K562 (cell line): ENCODE measurements at regions not wholly inside any gene's neighbourhood (a gene's known extent, or its start where the extent isn't known, plus 50 kb on each side); places are given as distances from the start of the nearest gene placed in this dataset.

Experiments
- ATAC-seq: fragments of 200-7000 bp; cut with Tn5 transposase; 3 replicates; pipeline ENCODE4 v1.9.1; 2020; ENCODE audit warnings: moderate library complexity
- BruUV-seq: library from RNA; stranded (reverse); fragments of 400-500 nt; replicated peaks from 2 replicates; lab custom pipeline; 2021; lab: Mats Ljungman, UMichigan
- CTCF ChIA-PET: fragments of 300-600 bp; formaldehyde crosslinking; extraction: SDS; loops from one replicate; lab custom pipeline; 2021; ENCODE audit warnings: low intra/inter-chr PET ratio; lab: Yijun Ruan, JAX
- POLR2A ChIA-PET: fragments of 300-600, 350-650 bp; sonication (Branson Sonifier 250); formaldehyde crosslinking; extraction: SDS; loops from one replicate; lab custom pipeline; 2021; ENCODE audit warnings: antibody characterized with exemption, inconsistent platforms; lab: Yijun Ruan, JAX
- DNase-seq, 4 experiments: peaks; one replicate each; pipeline versions ENCODE4 v3.0.0 to v3.0.0-alpha.2; 2011 to 2018; ENCODE audit warnings: low spot score in 3 of 4, mixed read lengths in 3 of 4; ENCODE audit errors: extremely low read depth in 1 of 4
- FAIRE-seq: peaks from 2 replicates; lab custom pipeline; 2011; peaks lifted over from hg19 to GRCh38; lab: Jason Lieb, UNC
- H2AFZ ChIP-seq: 2 replicates; pipeline ENCODE4 v1.6.0; 2011; ENCODE audit warnings: low read depth, low read length, control low read depth, inconsistent platforms
- H3K27ac ChIP-seq: fragments of 200-600 bp; 3 replicates; pipeline ENCODE4 v1.8.0; 2011; ENCODE audit warnings: low read depth, mild to moderate bottlenecking, control low read depth, inconsistent platforms, low read length, moderate library complexity, mixed read lengths; ENCODE audit errors: extremely low read depth
- H3K27me3 ChIP-seq, 2 experiments: fragments of 300-600 bp in 1 of 2; 2 replicates in 1 of 2; 3 replicates in 1 of 2; pipeline versions ENCODE4 v1.6.0 to v1.8.0; 2011; ENCODE audit warnings: inconsistent platforms in 2 of 2, low read length in 2 of 2, mild to moderate bottlenecking in 1 of 2, mixed read lengths in 1 of 2, moderate library complexity in 1 of 2; ENCODE audit not compliant: control insufficient read depth in 2 of 2, insufficient read depth in 2 of 2
- H3K36me3 ChIP-seq: fragments of 300-600 bp; 3 replicates; pipeline ENCODE4 v1.8.0; 2011; ENCODE audit warnings: mild to moderate bottlenecking, low read length, inconsistent platforms; ENCODE audit not compliant: control insufficient read depth, insufficient read depth
- H3K4me1 ChIP-seq, 2 experiments: fragments of 200-600 bp in 1 of 2; replicated peaks in 1 of 2; 2 replicates in 1 of 2; 3 replicates in 1 of 2; pipeline versions ENCODE4 v1.5.1 to v1.8.0; 2011; ENCODE audit warnings: inconsistent platforms in 2 of 2, low read length in 2 of 2, mild to moderate bottlenecking in 1 of 2, mixed read lengths in 1 of 2, moderate library complexity in 1 of 2; ENCODE audit not compliant: control insufficient read depth in 2 of 2, insufficient read depth in 2 of 2
- H3K4me2 ChIP-seq: 2 replicates; pipeline ENCODE4 v1.6.1; 2011; ENCODE audit warnings: low read length, control low read depth, inconsistent platforms, mixed read lengths; ENCODE audit not compliant: insufficient read depth
- H3K4me3 ChIP-seq: fragments of 200-600 bp; sonication (generic), shearing (Covaris generic); 2 replicates; pipeline ENCODE4 v1.5.1; 2016; ENCODE audit warnings: control low read depth, inconsistent platforms
- H3K79me2 ChIP-seq: fragments of 200-600 bp; 3 replicates; pipeline ENCODE4 v1.8.0; 2011; ENCODE audit warnings: low read length, inconsistent platforms; ENCODE audit not compliant: control insufficient read depth, insufficient read depth
- H3K9ac ChIP-seq, 2 experiments: 2 replicates each; pipeline versions ENCODE4 v1.6.0 to v1.6.1; 2011; ENCODE audit warnings: low read depth in 2 of 2, low read length in 2 of 2, control low read depth in 1 of 2, inconsistent platforms in 1 of 2, mild to moderate bottlenecking in 1 of 2, mixed read lengths in 1 of 2; ENCODE audit not compliant: insufficient read depth in 1 of 2
- H3K9me1 ChIP-seq: one replicate; pipeline ENCODE4 v1.6.0; 2011; ENCODE audit warnings: inconsistent platforms, mild to moderate bottlenecking, low read length, moderate library complexity; ENCODE audit not compliant: control insufficient read depth, insufficient read depth
- H3K9me3 ChIP-seq: replicated peaks from 2 replicates; pipeline ENCODE4 v1.5.1; 2011; ENCODE audit warnings: low read depth, low read length, inconsistent platforms; ENCODE audit not compliant: control insufficient read depth, insufficient read depth
- H4K20me1 ChIP-seq: replicated peaks from 2 replicates; pipeline ENCODE4 v1.6.1; 2011; ENCODE audit warnings: low read length, inconsistent platforms, mixed read lengths; ENCODE audit not compliant: control insufficient read depth, insufficient read depth
- CBFA2T2 ChIP-seq: fragments of 450-650 bp; conservative IDR thresholded peaks from 2 replicates; pipeline ENCODE4 v1.6.1; 2017; ENCODE audit warnings: mild to moderate bottlenecking
- CBX8 ChIP-seq: fragments of 200-600 bp; sonication (generic); IDR thresholded peaks from 2 replicates; pipeline ENCODE4 v1.6.1; 2012; ENCODE audit warnings: borderline replicate concordance, mixed run types, low read depth, mild to moderate bottlenecking, moderate library complexity, mixed read lengths, low read length, control low read depth, inconsistent platforms; ENCODE audit not compliant: poor library complexity, severe bottlenecking; ENCODE audit errors: extremely low read depth
- EHMT2 ChIP-seq: fragments of 450-650 bp; IDR thresholded peaks from 2 replicates; pipeline ENCODE4 v1.6.1; 2018; ENCODE audit warnings: antibody characterized with exemption
- MXI1 ChIP-seq: IDR thresholded peaks from 2 replicates; pipeline ENCODE4 v1.6.1; 2011; ENCODE audit warnings: low read depth, mild to moderate bottlenecking, improper control_type of control experiment, low read length
- NFIC ChIP-seq: fragments of 450-650 bp; IDR thresholded peaks from 2 replicates; pipeline ENCODE4 v1.6.1; 2017; ENCODE audit warnings: mild to moderate bottlenecking, inconsistent platforms
- OTX1 ChIP-seq: fragments of 450-650 bp; formaldehyde crosslinking; IDR thresholded peaks from 2 replicates; pipeline ENCODE4 v1.4.0; 2022; ENCODE audit warnings: mild to moderate bottlenecking
- RCOR1 ChIP-seq, 2 experiments: IDR thresholded peaks; 2 replicates each; pipeline ENCODE4 v1.6.1; 2012; ENCODE audit warnings: low read depth in 2 of 2, low read length in 2 of 2, borderline replicate concordance in 1 of 2, improper control_type of control experiment in 1 of 2
- SETDB1 ChIP-seq: IDR thresholded peaks from one replicate; pipeline ENCODE4 v1.6.1; 2012; ENCODE audit warnings: low read length, control low read depth, inconsistent platforms
- SMARCC2 ChIP-seq: fragments of 450-650 bp; IDR thresholded peaks from 2 replicates; pipeline ENCODE4 v1.6.1; 2017; ENCODE audit warnings: antibody characterized with exemption, moderate library complexity, mild to moderate bottlenecking, low read depth
- SRF ChIP-seq, 2 experiments: fragments of 250-450, 450-650 bp in 1 of 2; sonication (Bioruptor Pico) in 1 of 2; sonication (generic) in 1 of 2; formaldehyde crosslinking; IDR thresholded peaks; 2 replicates each; pipeline versions ENCODE4 v1.5.0 to v1.5.1; 2020 to 2022; ENCODE audit warnings: mild to moderate bottlenecking in 1 of 2, missing genetic modification reagents in 1 of 2
- XRCC3 ChIP-seq: fragments of 450-650 bp; IDR thresholded peaks from 2 replicates; pipeline ENCODE4 v1.6.1; 2017; ENCODE audit warnings: mild to moderate bottlenecking, moderate library complexity
- ZEB2 ChIP-seq: fragments of 450-650 bp; IDR thresholded peaks from 2 replicates; pipeline ENCODE4 v1.6.1; 2016
- ZNF212 ChIP-seq: fragments of 450-650 bp; formaldehyde crosslinking; IDR thresholded peaks from 2 replicates; pipeline ENCODE4 v1.4.0; 2020; ENCODE audit warnings: mild to moderate bottlenecking
- ZNF253 ChIP-seq: fragments of 250-450 bp; sonication (Bioruptor Pico); conservative IDR thresholded peaks from 2 replicates; pipeline ENCODE4 v1.6.1; 2021; ENCODE audit warnings: mild to moderate bottlenecking
- WGBS: fragments of 100-300 bp; shearing (Covaris generic); methylation state at CpG from one replicate; pipeline ENCODE4 v1.1.6; 2016; ENCODE audit warnings: low coverage, mixed read lengths; ENCODE audit not compliant: insufficient coverage; ENCODE audit errors: missing lambda C conversion rate; 5-methylcytosine and 5-hydroxymethylcytosine counted together
- in situ Hi-C: fragments of 300-500 bp; cut with MboI; formaldehyde crosslinking; loops from 4 replicates; pipeline ENCODE4 v1.15.0; 2018; ENCODE audit warnings: inconsistent platforms, mixed read lengths
- intact Hi-C: fragments of 100-400 bp; cut with micrococcal nuclease; formaldehyde crosslinking; loops from 2 replicates; pipeline ENCODE4 v1.14.2; 2022
- TF ChIP-seq, protein P1 (sequence below): sonication (generic); formaldehyde crosslinking; IDR thresholded peaks from 2 replicates; pipeline ENCODE4 v1.9.0; 2022; ENCODE audit warnings: mild to moderate bottlenecking, missing genetic modification reagents
- TF ChIP-seq, protein P2 (sequence below): sonication (generic); formaldehyde crosslinking; IDR thresholded peaks from 2 replicates; pipeline ENCODE4 v1.8.1; 2022; ENCODE audit warnings: missing genetic modification reagents
- TF ChIP-seq, protein P3 (sequence below): fragments of 250-450 bp; sonication (Bioruptor Pico); IDR thresholded peaks from 2 replicates; pipeline ENCODE4 v1.4.0; 2020

DNA sequence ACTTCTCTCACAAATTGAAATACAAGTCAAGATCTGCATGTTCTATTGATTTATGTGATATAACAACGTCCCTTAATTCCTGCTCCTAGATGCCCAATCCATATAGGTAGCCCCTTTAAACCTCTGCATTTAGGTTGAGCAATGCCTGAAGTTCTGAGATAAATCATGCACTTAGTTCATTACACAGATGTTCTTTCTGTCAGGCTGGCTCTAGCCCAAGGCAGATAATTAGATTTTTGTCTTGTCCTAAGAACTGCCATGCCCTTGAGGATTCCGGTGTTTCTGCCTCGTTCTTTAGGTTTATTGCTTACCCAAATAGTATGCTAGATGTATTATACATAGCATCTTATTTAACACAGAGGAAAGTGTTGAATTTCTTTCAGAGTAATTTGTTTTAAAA, 143.1 kb downstream of the TRAM1L1 start:
- no peak overlapping the region for H3K27ac ChIP-seq
- no peak for DNase-seq
- no peaks in the 10 kb centered on the region for H3K27me3 ChIP-seq
- no peaks in the 10 kb centered on the region for H3K79me2 ChIP-seq
- H3K36me3 ChIP-seq = no peaks in the 10 kb centered on the region
- H3K4me3 ChIP-seq = no peak overlapping the region
- no peak overlapping the region for H3K4me2 ChIP-seq
- no peak overlapping the region for H2AFZ ChIP-seq
- TF ChIP-seq RCOR1 (IDR thresholded peaks at IDR 0.05; ENCODE audit: borderline replicate concordance in 1 of 2, low read depth in 2 of 2, low read length in 2 of 2) (no peak), OTX1 (no peak), CBFA2T2 (no peak), SRF (CRISPR knock-in tag; IDR thresholded peaks at IDR 0.05) (no peak), XRCC3 (no peak), NFIC (no peak), CBX8 (no peak), ZEB2 (no peak), ZNF212 (CRISPR knock-in tag) (no peak), SETDB1 (no peak), ZNF253 (no peak), SMARCC2 (no peak), MXI1 (no peak), EHMT2 (no peak)
- TF ChIP-seq, protein P1, sequence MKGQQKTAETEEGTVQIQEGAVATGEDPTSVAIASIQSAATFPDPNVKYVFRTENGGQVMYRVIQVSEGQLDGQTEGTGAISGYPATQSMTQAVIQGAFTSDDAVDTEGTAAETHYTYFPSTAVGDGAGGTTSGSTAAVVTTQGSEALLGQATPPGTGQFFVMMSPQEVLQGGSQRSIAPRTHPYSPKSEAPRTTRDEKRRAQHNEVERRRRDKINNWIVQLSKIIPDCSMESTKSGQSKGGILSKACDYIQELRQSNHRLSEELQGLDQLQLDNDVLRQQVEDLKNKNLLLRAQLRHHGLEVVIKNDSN (CRISPR knock-in tag) = no peak
- TF ChIP-seq, protein P2, sequence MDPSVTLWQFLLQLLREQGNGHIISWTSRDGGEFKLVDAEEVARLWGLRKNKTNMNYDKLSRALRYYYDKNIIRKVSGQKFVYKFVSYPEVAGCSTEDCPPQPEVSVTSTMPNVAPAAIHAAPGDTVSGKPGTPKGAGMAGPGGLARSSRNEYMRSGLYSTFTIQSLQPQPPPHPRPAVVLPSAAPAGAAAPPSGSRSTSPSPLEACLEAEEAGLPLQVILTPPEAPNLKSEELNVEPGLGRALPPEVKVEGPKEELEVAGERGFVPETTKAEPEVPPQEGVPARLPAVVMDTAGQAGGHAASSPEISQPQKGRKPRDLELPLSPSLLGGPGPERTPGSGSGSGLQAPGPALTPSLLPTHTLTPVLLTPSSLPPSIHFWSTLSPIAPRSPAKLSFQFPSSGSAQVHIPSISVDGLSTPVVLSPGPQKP = no peak
- TF ChIP-seq, protein P3, sequence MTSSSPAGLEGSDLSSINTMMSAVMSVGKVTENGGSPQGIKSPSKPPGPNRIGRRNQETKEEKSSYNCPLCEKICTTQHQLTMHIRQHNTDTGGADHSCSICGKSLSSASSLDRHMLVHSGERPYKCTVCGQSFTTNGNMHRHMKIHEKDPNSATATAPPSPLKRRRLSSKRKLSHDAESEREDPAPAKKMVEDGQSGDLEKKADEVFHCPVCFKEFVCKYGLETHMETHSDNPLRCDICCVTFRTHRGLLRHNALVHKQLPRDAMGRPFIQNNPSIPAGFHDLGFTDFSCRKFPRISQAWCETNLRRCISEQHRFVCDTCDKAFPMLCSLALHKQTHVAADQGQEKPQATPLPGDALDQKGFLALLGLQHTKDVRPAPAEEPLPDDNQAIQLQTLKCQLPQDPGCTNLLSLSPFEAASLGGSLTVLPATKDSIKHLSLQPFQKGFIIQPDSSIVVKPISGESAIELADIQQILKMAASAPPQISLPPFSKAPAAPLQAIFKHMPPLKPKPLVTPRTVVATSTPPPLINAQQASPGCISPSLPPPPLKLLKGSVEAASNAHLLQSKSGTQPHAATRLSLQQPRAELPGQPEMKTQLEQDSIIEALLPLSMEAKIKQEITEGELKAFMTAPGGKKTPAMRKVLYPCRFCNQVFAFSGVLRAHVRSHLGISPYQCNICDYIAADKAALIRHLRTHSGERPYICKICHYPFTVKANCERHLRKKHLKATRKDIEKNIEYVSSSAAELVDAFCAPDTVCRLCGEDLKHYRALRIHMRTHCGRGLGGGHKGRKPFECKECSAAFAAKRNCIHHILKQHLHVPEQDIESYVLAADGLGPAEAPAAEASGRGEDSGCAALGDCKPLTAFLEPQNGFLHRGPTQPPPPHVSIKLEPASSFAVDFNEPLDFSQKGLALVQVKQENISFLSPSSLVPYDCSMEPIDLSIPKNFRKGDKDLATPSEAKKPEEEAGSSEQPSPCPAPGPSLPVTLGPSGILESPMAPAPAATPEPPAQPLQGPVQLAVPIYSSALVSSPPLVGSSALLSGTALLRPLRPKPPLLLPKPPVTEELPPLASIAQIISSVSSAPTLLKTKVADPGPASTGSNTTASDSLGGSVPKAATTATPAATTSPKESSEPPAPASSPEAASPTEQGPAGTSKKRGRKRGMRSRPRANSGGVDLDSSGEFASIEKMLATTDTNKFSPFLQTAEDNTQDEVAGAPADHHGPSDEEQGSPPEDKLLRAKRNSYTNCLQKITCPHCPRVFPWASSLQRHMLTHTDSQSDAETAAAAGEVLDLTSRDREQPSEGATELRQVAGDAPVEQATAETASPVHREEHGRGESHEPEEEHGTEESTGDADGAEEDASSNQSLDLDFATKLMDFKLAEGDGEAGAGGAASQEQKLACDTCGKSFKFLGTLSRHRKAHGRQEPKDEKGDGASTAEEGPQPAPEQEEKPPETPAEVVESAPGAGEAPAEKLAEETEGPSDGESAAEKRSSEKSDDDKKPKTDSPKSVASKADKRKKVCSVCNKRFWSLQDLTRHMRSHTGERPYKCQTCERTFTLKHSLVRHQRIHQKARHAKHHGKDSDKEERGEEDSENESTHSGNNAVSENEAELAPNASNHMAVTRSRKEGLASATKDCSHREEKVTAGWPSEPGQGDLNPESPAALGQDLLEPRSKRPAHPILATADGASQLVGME (CRISPR knock-in tag) = no peak
- H3K9me3 ChIP-seq = no peaks in the 10 kb centered on the region
- no peak for FAIRE-seq
- ChIA-PET POLR2A (no interaction called here), CTCF (no interaction called here)
- intact Hi-C loops (no loop called here), in situ Hi-C loops (no loop called here)
- no peaks in the 10 kb centered on the region for H4K20me1 ChIP-seq
- no peak overlapping the region for H3K9ac ChIP-seq
- no peaks in the 10 kb centered on the region for H3K4me1 ChIP-seq
- 0% methylated on average over 3 of the region's 3 CpGs for WGBS
- no TSS peak for BruUV-seq
- no peak for ATAC-seq
- no peaks in the 10 kb centered on the region for H3K9me1 ChIP-seq
